Activated CD4-positive, alpha-beta memory T cell treated with anti-CD3 and anti-CD28 coated beads for 36 hours (primary cell): ENCODE measurements at regions not wholly inside any gene's neighbourhood (a gene's known extent, or its start where the extent isn't known, plus 50 kb on each side); places are given as distances from the start of the nearest gene placed in this dataset.

Source experiments
- CTCF ChIA-PET: fragments of 350-600 bp; sonication (Branson Sonifier 250); formaldehyde crosslinking; loops from one replicate; lab custom pipeline; 2021; ENCODE audit warnings: antibody characterized with exemption, inconsistent platforms; lab: Charles Lee
- POLR2A ChIA-PET: fragments of 350-600 bp; sonication (Branson Sonifier 250); formaldehyde crosslinking; loops from one replicate; lab custom pipeline; 2021; ENCODE audit warnings: antibody characterized with exemption; lab: Charles Lee
- DNase-seq: peaks from one replicate; pipeline ENCODE4 v3.0.0-alpha.2; 2020
- H3K27ac Mint-ChIP-seq: one replicate; pipeline ENCODE4 v1.8.0; 2021; ENCODE audit warnings: mixed read lengths
- H3K27me3 Mint-ChIP-seq: one replicate; pipeline ENCODE4 v1.8.0; 2021; ENCODE audit warnings: mixed read lengths
- H3K36me3 Mint-ChIP-seq: one replicate; pipeline ENCODE4 v1.8.0; 2021; ENCODE audit warnings: mixed read lengths
- H3K4me1 Mint-ChIP-seq: one replicate; pipeline ENCODE4 v1.8.0; 2021; ENCODE audit warnings: low read depth, mixed read lengths
- H3K4me3 Mint-ChIP-seq: one replicate; pipeline ENCODE4 v1.8.0; 2021; ENCODE audit warnings: mild to moderate bottlenecking, mixed read lengths
- H3K9me3 Mint-ChIP-seq: one replicate; pipeline ENCODE4 v1.8.0; 2021; ENCODE audit warnings: mixed read lengths
- intact Hi-C: fragments of 100-400 bp; cut with micrococcal nuclease; formaldehyde crosslinking; loops from one replicate; pipeline ENCODE4 v1.15.1; 2023

DNA sequence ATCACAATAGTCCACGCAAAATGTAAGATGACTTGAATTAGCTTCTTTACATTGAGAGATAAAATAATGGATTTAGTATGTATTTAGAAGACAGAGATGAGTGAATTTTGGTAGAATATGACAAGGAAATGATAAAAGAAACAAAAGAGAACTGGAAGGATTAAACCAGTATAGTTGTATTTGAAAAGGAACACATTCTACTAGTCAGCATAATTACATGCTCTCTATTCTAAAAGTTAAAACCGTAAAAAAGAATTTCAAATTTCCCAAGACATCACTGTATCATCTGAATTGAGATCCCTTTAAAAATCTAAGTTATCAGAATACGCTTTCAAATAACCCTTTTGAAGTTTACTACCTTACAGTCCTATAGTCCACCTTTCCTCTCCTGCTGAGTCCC, 1156.7 kb upstream of the PCDH9 start:
- Mint-ChIP-seq H3K27me3 (no peaks in the 10 kb centered on the region), H3K4me1 (no peaks in the 10 kb centered on the region), H3K36me3 (no peaks in the 10 kb centered on the region), H3K9me3 (peaks cover 6% of the 10 kb centered on the region), H3K4me3 (no peak overlapping the region), H3K27ac (no peak overlapping the region)
- ChIA-PET CTCF (no interaction called here), POLR2A (no interaction called here)
- no peak for DNase-seq
- intact Hi-C loops: no loop called here

GRCh38 chr13:68380041-68380973, 1150.2 kb upstream of the PCDH9 start:
- CTCF ChIA-PET: no interaction called here
- H3K4me3 Mint-ChIP-seq: no peak overlapping the region
- no peaks in the 10 kb centered on the region for H3K4me1 Mint-ChIP-seq
- no peak overlapping the region for H3K27ac Mint-ChIP-seq
- H3K27me3 Mint-ChIP-seq: no peaks in the 10 kb centered on the region
- no peak for DNase-seq
- no peaks in the 10 kb centered on the region for H3K36me3 Mint-ChIP-seq
- peaks cover 5% of the 10 kb centered on the region for H3K9me3 Mint-ChIP-seq
- POLR2A ChIA-PET: no interaction called here
- intact Hi-C loops: no loop called here

GRCh38 chr13:68378294-68378693, 1148.2 kb upstream of the PCDH9 start:
- intact Hi-C loops: no loop called here
- no peaks in the 10 kb centered on the region for H3K27me3 Mint-ChIP-seq
- H3K27ac Mint-ChIP-seq: no peak overlapping the region
- DNase-seq: no peak
- POLR2A ChIA-PET: no interaction called here
- no peaks in the 10 kb centered on the region for H3K4me1 Mint-ChIP-seq
- no peak overlapping the region for H3K4me3 Mint-ChIP-seq
- H3K9me3 Mint-ChIP-seq: peaks cover 6% of the 10 kb centered on the region
- no peaks in the 10 kb centered on the region for H3K36me3 Mint-ChIP-seq
- CTCF ChIA-PET: no interaction called here

DNA sequence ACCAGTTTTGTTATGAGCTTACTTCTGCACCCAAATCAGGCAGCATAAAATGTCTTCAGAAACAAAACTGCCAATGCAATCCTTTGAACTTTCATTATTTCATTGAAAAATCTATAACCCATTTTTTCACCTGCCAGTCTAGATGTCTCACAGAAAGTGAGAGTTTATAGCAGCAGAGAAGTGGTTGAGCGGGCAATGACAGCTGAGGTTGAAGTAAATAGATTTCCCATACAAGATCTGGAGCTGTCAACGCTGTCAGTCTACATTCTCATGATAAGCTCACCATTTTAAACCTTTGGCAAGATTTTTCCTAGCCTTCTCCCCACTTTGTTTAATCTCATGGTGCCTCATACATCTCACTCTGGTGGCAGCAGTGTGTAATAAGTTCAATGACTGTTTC, 1144.9 kb upstream of the PCDH9 start:
- Mint-ChIP-seq H3K36me3 (no peaks in the 10 kb centered on the region), H3K27me3 (no peaks in the 10 kb centered on the region), H3K4me3 (no peak overlapping the region), H3K9me3 (peaks cover 7% of the 10 kb centered on the region), H3K27ac (no peak overlapping the region), H3K4me1 (no peaks in the 10 kb centered on the region)
- intact Hi-C loops: no loop called here
- ChIA-PET POLR2A (no interaction called here), CTCF (no interaction called here)
- no peak for DNase-seq

- intact Hi-C loops: no loop called here
- Mint-ChIP-seq H3K4me1 (no peaks in the 10 kb centered on the region), H3K36me3 (no peaks in the 10 kb centered on the region), H3K9me3 (peaks cover 17% of the 10 kb centered on the region), H3K27ac (no peak overlapping the region), H3K27me3 (no peaks in the 10 kb centered on the region), H3K4me3 (no peak overlapping the region)
- ChIA-PET CTCF (no interaction called here), POLR2A (no interaction called here)
- no peak for DNase-seq
Observed at GRCh38 chr13:68369739-68370138, 1139.6 kb upstream of the PCDH9 start.

DNA sequence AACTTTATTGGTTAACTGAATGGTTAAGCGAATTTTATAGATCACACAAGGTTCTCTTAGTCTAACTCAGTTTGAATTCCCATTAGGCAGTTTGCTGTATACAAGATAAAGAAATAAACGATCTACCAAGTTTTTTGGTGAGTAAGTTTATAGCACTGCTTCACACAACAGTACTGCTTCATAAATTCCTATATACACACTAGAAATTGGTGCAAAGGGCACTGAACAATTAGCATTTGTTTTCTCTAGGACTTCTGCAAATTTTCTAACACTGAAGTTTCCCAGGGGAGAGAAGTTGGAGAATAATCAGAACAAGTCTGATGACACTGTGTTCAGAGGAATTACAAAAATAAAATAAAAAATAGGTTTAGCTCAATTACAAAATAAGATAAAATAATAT, 1138.8 kb upstream of the PCDH9 start:
- Mint-ChIP-seq H3K27me3 (no peaks in the 10 kb centered on the region), H3K36me3 (no peaks in the 10 kb centered on the region), H3K27ac (no peak overlapping the region), H3K4me3 (no peak overlapping the region), H3K4me1 (no peaks in the 10 kb centered on the region), H3K9me3 (peaks cover 17% of the 10 kb centered on the region)
- CTCF ChIA-PET: no interaction called here
- POLR2A ChIA-PET: no interaction called here
- intact Hi-C loops: no loop called here
- no peak for DNase-seq

GRCh38 chr13:68359105-68359504, 1129.0 kb upstream of the PCDH9 start:
- Mint-ChIP-seq H3K4me3 (no peak overlapping the region), H3K27ac (no peak overlapping the region), H3K27me3 (no peaks in the 10 kb centered on the region), H3K4me1 (no peaks in the 10 kb centered on the region), H3K9me3 (peaks cover under 1% of the 10 kb centered on the region), H3K36me3 (no peaks in the 10 kb centered on the region)
- DNase-seq: no peak
- ChIA-PET CTCF (no interaction called here), POLR2A (no interaction called here)
- intact Hi-C loops: no loop called here

GRCh38 chr13:68358294-68358705, 1128.2 kb upstream of the PCDH9 start:
- Mint-ChIP-seq H3K27ac (no peak overlapping the region), H3K36me3 (no peaks in the 10 kb centered on the region), H3K4me3 (no peak overlapping the region), H3K9me3 (peaks cover 2% of the 10 kb centered on the region), H3K27me3 (no peaks in the 10 kb centered on the region), H3K4me1 (no peaks in the 10 kb centered on the region)
- POLR2A ChIA-PET: no interaction called here
- DNase-seq: no peak
- CTCF ChIA-PET: no interaction called here
- intact Hi-C loops: no loop called here

- no peaks in the 10 kb centered on the region for H3K27me3 Mint-ChIP-seq
- no peak overlapping the region for H3K4me3 Mint-ChIP-seq
- peaks cover 2% of the 10 kb centered on the region for H3K9me3 Mint-ChIP-seq
- H3K4me1 Mint-ChIP-seq: no peaks in the 10 kb centered on the region
- no peak overlapping the region for H3K27ac Mint-ChIP-seq
- ChIA-PET POLR2A (no interaction called here), CTCF (no interaction called here)
- intact Hi-C loops: no loop called here
- H3K36me3 Mint-ChIP-seq: no peaks in the 10 kb centered on the region
- DNase-seq: no peak
Observed at GRCh38 chr13:68350554-68350953, 1120.4 kb upstream of the PCDH9 start.

- intact Hi-C loops: no loop called here
- ChIA-PET POLR2A (no interaction called here), CTCF (no interaction called here)
- no peaks in the 10 kb centered on the region for H3K27me3 Mint-ChIP-seq
- no peaks in the 10 kb centered on the region for H3K36me3 Mint-ChIP-seq
- no peak overlapping the region for H3K27ac Mint-ChIP-seq
- H3K9me3 Mint-ChIP-seq: peaks cover 13% of the 10 kb centered on the region
- DNase-seq: no peak
- H3K4me3 Mint-ChIP-seq: no peak overlapping the region
- no peaks in the 10 kb centered on the region for H3K4me1 Mint-ChIP-seq
Observed at GRCh38 chr13:68347220-68347619, 1117.1 kb upstream of the PCDH9 start.

DNA sequence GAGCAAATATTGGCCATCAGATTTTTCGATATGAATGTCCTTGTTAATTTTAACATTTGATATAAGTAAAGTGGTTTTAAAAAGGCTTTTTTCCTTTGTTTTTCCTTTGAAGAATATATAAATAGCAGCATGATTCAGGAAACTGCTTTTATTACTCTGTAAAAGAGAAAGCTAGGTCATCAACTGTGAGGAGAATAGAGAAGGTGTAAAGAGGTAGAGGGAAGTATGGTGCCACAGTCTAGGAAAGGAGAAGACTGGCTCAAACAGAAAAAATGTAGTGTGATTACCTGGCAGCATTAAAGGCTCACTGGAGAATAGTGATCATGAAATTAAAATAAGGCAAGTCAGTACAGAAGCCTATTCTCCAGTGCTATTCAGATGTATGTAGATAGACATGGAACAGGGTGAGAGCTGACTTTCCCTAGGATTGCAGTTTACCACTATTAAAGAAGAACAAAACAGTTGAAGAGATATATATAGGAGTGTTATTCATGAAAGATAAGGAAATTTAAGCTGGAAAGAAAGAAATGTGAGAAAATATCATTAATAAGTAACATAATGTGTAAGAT, 1115.9 kb upstream of the PCDH9 start:
- intact Hi-C loops: no loop called here
- ChIA-PET CTCF (no interaction called here), POLR2A (no interaction called here)
- no peaks in the 10 kb centered on the region for H3K27me3 Mint-ChIP-seq
- H3K27ac Mint-ChIP-seq: no peak overlapping the region
- peaks cover 19% of the 10 kb centered on the region for H3K9me3 Mint-ChIP-seq
- DNase-seq: no peak
- no peaks in the 10 kb centered on the region for H3K4me1 Mint-ChIP-seq
- no peak overlapping the region for H3K4me3 Mint-ChIP-seq
- H3K36me3 Mint-ChIP-seq: no peaks in the 10 kb centered on the region

DNA sequence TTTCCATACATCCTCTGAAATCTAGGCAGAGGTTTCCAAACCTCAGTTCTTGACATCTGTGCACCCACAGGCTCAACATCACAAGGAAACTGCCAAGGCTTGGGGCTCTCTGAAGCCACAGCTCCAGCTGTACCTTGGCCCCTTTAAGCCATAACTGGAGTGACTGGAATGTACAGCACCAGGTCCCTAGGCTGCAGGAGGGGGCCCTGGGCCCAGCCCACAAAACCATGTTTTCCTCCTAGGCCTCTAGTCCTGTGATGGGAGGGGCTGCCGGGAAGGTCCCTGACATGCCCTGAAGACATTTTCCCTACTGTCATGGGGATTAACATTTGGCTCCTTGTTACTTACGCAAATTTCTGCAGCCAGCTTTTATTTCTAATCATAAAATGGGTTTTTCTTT, 1093.0 kb upstream of the PCDH9 start:
- Mint-ChIP-seq H3K9me3 (peaks cover 30% of the 10 kb centered on the region), H3K4me3 (no peak overlapping the region), H3K4me1 (no peaks in the 10 kb centered on the region), H3K36me3 (no peaks in the 10 kb centered on the region), H3K27me3 (no peaks in the 10 kb centered on the region), H3K27ac (no peak overlapping the region)
- DNase-seq: no peak
- intact Hi-C loops: no loop called here
- POLR2A ChIA-PET: no interaction called here
- CTCF ChIA-PET: no interaction called here

DNA sequence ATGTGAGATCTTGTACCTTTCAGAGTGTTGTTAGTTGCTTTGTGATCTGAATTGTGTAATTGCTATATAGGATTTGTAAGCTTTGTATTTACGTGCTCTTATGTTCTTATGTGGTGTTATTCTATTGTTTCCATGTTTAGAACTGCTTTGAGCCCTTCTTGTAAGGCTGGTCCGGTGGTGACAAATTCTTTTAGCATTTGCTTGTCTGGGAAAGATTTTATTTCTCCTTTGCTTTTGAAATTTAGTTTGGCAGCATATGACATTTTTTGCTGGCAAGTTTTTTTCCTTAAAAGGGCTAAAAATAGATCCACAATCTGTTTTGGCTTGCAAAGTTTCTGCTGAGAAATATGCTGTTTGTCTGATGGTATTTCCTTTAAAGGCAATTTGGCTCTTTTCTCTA, 1089.2 kb upstream of the PCDH9 start:
- ChIA-PET POLR2A (no interaction called here), CTCF (no interaction called here)
- H3K4me1 Mint-ChIP-seq: no peaks in the 10 kb centered on the region
- DNase-seq: no peak
- H3K4me3 Mint-ChIP-seq: no peak overlapping the region
- intact Hi-C loops: no loop called here
- H3K27me3 Mint-ChIP-seq: no peaks in the 10 kb centered on the region
- no peak overlapping the region for H3K27ac Mint-ChIP-seq
- H3K36me3 Mint-ChIP-seq: no peaks in the 10 kb centered on the region
- peaks cover 36% of the 10 kb centered on the region for H3K9me3 Mint-ChIP-seq
